Calu3 (cell line): ENCODE measurements at regions not wholly inside any gene's neighbourhood (a gene's known extent, or its start where the extent isn't known, plus 50 kb on each side); places are given as distances from the start of the nearest gene placed in this dataset.

Source experiments
- BruUV-seq: library from RNA; stranded (reverse); fragments of 400-500 nt; replicated peaks from 2 replicates; lab custom pipeline; 2021; lab: Mats Ljungman, UMichigan
- CTCF ChIA-PET: fragments of 300-600 bp; sonication (Branson Sonifier 250); formaldehyde crosslinking; loops from one replicate; lab custom pipeline; 2022; ENCODE audit warnings: antibody characterized with exemption; lab: Charles Lee
- DNase-seq: peaks from one replicate; pipeline ENCODE4 v3.0.0; 2022
- H3K27ac Mint-ChIP-seq: one replicate; pipeline ENCODE4 v1.8.0; 2022; ENCODE audit warnings: mixed read lengths; ENCODE audit not compliant: unreplicated experiment
- H3K27me3 Mint-ChIP-seq: one replicate; pipeline ENCODE4 v1.8.0; 2022; ENCODE audit warnings: mixed read lengths; ENCODE audit not compliant: unreplicated experiment
- H3K36me3 Mint-ChIP-seq: one replicate; pipeline ENCODE4 v1.8.0; 2022; ENCODE audit warnings: mild to moderate bottlenecking, moderate library complexity, mixed read lengths; ENCODE audit not compliant: insufficient read depth, unreplicated experiment
- H3K4me1 Mint-ChIP-seq: one replicate; pipeline ENCODE4 v1.8.0; 2022; ENCODE audit warnings: mild to moderate bottlenecking, low read depth, mixed read lengths; ENCODE audit not compliant: unreplicated experiment
- H3K4me3 Mint-ChIP-seq: one replicate; pipeline ENCODE4 v1.8.0; 2022; ENCODE audit warnings: mild to moderate bottlenecking, low read depth, moderate library complexity, mixed read lengths; ENCODE audit not compliant: unreplicated experiment
- H3K9me3 Mint-ChIP-seq: one replicate; pipeline ENCODE4 v1.8.0; 2022; ENCODE audit warnings: low read depth, mixed read lengths; ENCODE audit not compliant: unreplicated experiment
- CTCF ChIP-seq: fragments of 200-600 bp; IDR thresholded peaks from one replicate; pipeline ENCODE4 v1.8.0; 2022; ENCODE audit warnings: antibody characterized with exemption; ENCODE audit not compliant: unreplicated experiment
- intact Hi-C: fragments of 100-400 bp; cut with micrococcal nuclease; formaldehyde crosslinking; loops from one replicate; pipeline ENCODE4 v1.10.0; 2022; ENCODE audit not compliant: unreplicated experiment

DNA sequence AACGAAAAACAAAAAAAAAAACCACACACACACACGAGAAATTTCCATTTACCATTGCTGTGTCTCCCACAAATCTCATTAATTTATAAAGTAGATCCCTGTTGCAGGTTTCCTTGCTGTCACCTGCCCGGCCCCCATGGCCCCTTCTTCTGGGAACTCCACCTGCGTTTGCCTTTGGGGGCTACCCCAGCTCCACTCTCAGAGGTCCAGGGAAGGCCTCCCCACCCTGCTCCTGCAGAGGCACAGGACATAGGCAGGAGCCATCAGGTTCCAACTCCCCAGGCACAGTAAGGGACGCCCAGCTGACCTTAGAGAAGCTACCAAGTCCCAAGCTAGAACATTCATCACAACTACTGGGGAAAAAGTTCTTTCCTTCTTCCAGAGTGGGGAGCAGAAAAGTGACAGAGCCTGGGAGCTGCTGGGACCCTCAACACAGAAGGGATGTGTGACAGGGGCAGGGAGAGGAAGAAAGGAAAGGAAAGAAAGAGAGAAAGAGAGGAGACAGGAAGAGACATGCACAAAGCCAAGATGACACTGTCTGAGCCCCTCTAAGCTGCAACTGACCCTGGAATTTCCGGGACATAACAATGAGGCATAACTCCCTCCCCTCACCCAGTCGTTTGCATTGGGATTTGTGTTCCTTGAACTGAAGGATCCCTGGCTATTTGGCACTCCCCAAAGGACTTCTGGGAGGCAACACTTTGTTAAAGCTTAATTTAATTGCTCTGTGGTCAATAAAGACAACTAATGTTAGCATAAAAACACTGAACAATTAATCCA lies 175.7 kb downstream of the SHANK2 start:
- H3K36me3 Mint-ChIP-seq = peaks cover 27% of the 10 kb centered on the region
- TF ChIP-seq CTCF = no peak
- H3K27ac Mint-ChIP-seq = no peak overlapping the region
- H3K9me3 Mint-ChIP-seq = no peaks in the 10 kb centered on the region
- CTCF ChIA-PET = interaction anchor here (0.7 to 1.1 kb wide), 2 partner anchors 10 to 20 kb away, joined by 3 to 8 read pairs; no protein-coding TSS in a partner anchor
- no TSS peak for BruUV-seq
- H3K4me1 Mint-ChIP-seq = peaks cover 8% of the 10 kb centered on the region
- H3K4me3 Mint-ChIP-seq = no peak overlapping the region
- H3K27me3 Mint-ChIP-seq = no peaks in the 10 kb centered on the region
- intact Hi-C loops = no loop called here
- no peak for DNase-seq

DNA sequence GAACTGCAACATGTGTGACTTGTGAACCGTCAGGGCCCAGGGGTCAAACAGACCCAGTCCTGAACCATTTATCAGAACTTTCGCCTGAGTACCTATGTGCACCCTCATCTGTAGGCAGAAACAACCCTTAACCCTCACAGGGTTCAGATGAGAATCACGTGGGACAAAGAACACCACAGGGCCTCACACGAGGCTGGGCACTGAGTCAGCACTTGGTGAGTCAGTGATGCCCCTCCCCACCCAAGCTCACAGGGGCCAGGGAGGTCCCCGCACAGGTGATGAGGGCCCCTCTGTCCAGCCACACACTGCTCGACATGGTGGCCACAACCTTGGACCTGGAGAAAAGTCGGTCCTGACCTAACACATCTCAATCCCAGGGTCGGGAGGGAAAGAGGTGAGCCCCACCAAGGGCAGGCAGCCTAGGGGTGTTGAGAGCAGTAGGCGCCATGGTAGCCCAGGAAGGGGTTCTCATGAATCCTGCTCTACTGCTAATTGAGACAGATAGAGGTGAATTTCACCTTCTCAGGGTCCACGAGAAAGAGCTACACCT lies 176.4 kb downstream of the SHANK2 start:
- Mint-ChIP-seq H3K4me1 (peaks cover 8% of the 10 kb centered on the region), H3K27ac (no peak overlapping the region), H3K4me3 (no peak overlapping the region), H3K9me3 (no peaks in the 10 kb centered on the region), H3K27me3 (no peaks in the 10 kb centered on the region), H3K36me3 (peaks cover 27% of the 10 kb centered on the region)
- TF ChIP-seq CTCF = no peak
- CTCF ChIA-PET = no interaction called here
- no peak for DNase-seq
- intact Hi-C loops = no loop called here
- no TSS peak for BruUV-seq

DNA sequence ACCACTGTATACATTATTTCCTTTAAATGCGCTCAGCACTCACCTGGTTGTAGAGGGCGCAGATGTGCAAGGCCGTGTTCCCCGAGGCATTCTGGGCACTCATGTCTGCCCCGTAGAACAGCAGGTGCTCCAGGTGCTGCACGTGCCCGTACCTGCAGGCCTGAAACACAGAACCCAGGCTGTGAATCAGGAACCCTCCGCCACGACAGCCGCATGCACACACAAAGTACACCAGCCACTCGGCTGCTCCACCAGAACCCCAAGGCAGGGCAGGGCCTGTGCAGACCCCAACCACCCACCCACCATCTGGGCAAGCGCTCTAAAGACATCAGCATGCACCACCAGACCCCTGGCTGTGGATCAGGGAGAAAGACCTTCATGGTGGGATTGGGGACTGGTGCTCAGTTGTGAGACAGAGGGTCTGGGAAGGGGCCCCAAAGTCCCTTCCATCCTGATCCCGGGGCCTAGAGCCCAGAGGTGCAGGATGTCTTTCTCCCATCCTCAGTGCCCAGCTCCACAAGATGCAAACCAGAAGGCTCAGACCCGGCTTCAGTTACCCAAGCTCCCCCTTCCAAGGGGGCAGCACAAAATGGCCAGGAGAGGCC lies 177.2 kb downstream of the SHANK2 start:
- Mint-ChIP-seq H3K9me3 (no peaks in the 10 kb centered on the region), H3K27ac (no peak overlapping the region), H3K36me3 (peaks cover 27% of the 10 kb centered on the region), H3K4me3 (no peak overlapping the region), H3K4me1 (peaks cover 8% of the 10 kb centered on the region), H3K27me3 (no peaks in the 10 kb centered on the region)
- DNase-seq = no peak
- BruUV-seq = no TSS peak
- TF ChIP-seq CTCF = no peak
- intact Hi-C loops = no loop called here
- CTCF ChIA-PET = no interaction called here

DNA sequence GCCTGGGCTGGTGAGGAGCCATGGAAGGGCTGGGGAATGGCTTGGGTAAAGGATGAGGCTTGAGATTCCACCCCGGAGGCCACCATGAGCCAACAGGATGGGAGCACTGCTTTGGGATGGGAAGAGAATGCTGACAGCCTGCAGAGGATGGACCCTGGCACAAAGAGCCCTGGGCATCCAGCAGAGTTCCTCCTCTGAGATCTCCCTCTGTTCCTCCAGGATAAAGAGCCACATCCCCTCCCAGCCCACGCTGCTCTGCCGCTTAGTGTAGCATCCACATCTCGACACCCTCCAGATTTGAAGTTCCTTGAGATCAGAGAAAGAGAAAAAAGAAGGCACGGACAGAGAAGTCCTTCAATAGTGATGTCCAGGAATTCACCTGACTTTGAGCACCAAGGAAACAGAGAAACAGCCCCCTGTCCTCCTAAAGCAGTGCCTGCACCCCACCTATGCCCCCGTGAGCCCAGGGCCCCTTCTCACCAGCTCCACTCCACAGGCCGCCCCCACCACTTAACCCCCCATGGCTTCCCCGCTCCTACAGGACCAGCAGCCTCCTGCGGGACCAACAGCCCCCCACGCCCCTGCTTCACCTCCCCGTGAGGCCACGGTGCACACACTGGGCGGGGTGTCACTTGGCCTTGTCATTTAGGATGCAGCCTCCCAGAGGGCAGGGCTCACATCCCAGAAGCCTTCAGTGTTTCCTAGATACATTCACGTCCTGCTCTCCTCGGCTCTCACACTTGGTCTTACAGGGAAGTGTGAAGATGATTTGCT lies 180.5 kb downstream of the SHANK2 start:
- peaks cover 23% of the 10 kb centered on the region for H3K36me3 Mint-ChIP-seq
- no peak overlapping the region for H3K4me3 Mint-ChIP-seq
- H3K27me3 Mint-ChIP-seq = no peaks in the 10 kb centered on the region
- intact Hi-C loops = no loop called here
- no TSS peak for BruUV-seq
- H3K9me3 Mint-ChIP-seq = no peaks in the 10 kb centered on the region
- TF ChIP-seq CTCF = no peak
- no peak overlapping the region for H3K27ac Mint-ChIP-seq
- DNase-seq = no peak
- H3K4me1 Mint-ChIP-seq = peaks cover 8% of the 10 kb centered on the region
- CTCF ChIA-PET = no interaction called here
